Osteocyte (in vitro differentiated cells): ENCODE measurements at regions not wholly inside any gene's neighbourhood (a gene's known extent, or its start where the extent isn't known, plus 50 kb on each side); places are given as distances from the start of the nearest gene placed in this dataset.

Experiments
- DNase-seq: peaks from one replicate; pipeline ENCODE4 v3.0.0; 2021; ENCODE audit warnings: mixed read lengths; ENCODE audit not compliant: unreplicated experiment; ENCODE audit errors: extremely low spot score
- H3K27ac Mint-ChIP-seq: one replicate; pipeline ENCODE4 v1.8.0; 2021; ENCODE audit warnings: mild to moderate bottlenecking, mixed read lengths; ENCODE audit not compliant: unreplicated experiment
- H3K27me3 Mint-ChIP-seq: one replicate; pipeline ENCODE4 v1.8.0; 2021; ENCODE audit warnings: mixed read lengths; ENCODE audit not compliant: unreplicated experiment
- H3K36me3 Mint-ChIP-seq: one replicate; pipeline ENCODE4 v1.8.0; 2021; ENCODE audit warnings: mixed read lengths; ENCODE audit not compliant: unreplicated experiment
- H3K4me1 Mint-ChIP-seq: one replicate; pipeline ENCODE4 v1.8.0; 2021; ENCODE audit warnings: mixed read lengths; ENCODE audit not compliant: unreplicated experiment
- H3K4me3 Mint-ChIP-seq: one replicate; pipeline ENCODE4 v1.8.0; 2021; ENCODE audit warnings: mild to moderate bottlenecking, moderate library complexity, mixed read lengths; ENCODE audit not compliant: unreplicated experiment
- H3K9me3 Mint-ChIP-seq: one replicate; pipeline ENCODE4 v1.8.0; 2021; ENCODE audit warnings: mixed read lengths; ENCODE audit not compliant: unreplicated experiment
- CTCF ChIP-seq: fragments of 200-600 bp; sonication (generic); IDR thresholded peaks from 2 replicates; pipeline ENCODE4 v1.5.0; 2021; ENCODE audit warnings: antibody characterized with exemption, mild to moderate bottlenecking, moderate library complexity

- TF ChIP-seq CTCF, result no peak
- no peak for DNase-seq
- Mint-ChIP-seq H3K27me3 (no peaks in the 10 kb centered on the region), H3K4me3 (no peak overlapping the region), H3K27ac (no peak overlapping the region), H3K4me1 (peaks cover 5% of the 10 kb centered on the region), H3K36me3 (no peaks in the 10 kb centered on the region), H3K9me3 (no peaks in the 10 kb centered on the region)
Measured at GRCh38 chr3:146861262-146861661, 256.1 kb upstream of the PLSCR5 start.

DNA sequence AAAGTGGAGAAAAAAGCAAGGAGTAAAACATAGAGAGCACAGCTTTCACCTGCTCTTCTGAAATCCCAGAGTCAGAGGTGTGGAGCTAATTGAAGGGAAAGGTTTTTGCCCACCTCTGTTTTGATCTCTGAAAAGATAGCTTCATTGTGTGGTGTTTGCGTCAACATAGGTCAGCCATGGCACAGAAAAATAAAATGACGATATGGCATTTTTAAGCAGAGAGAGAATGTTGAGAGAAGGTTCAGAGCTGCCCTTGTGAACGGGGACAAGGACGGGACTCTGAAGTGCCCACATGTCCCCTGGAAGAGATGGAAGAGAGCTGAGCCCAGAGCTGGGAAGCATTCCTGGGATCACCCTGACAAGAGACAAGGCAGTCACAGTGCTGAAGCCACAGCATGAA lies 249.4 kb upstream of the PLSCR5 start:
- DNase-seq, result no peak
- no peak overlapping the region for H3K27ac Mint-ChIP-seq
- TF ChIP-seq CTCF, result no peak
- H3K4me1 Mint-ChIP-seq, result no peaks in the 10 kb centered on the region
- no peaks in the 10 kb centered on the region for H3K9me3 Mint-ChIP-seq
- H3K27me3 Mint-ChIP-seq, result no peaks in the 10 kb centered on the region
- no peak overlapping the region for H3K4me3 Mint-ChIP-seq
- H3K36me3 Mint-ChIP-seq, result no peaks in the 10 kb centered on the region

GRCh38 chr3:146851665-146852064 lies 246.5 kb upstream of the PLSCR5 start:
- no peak overlapping the region for H3K4me3 Mint-ChIP-seq
- no peak for DNase-seq
- H3K27me3 Mint-ChIP-seq, result no peaks in the 10 kb centered on the region
- no peak overlapping the region for H3K27ac Mint-ChIP-seq
- no peaks in the 10 kb centered on the region for H3K4me1 Mint-ChIP-seq
- H3K9me3 Mint-ChIP-seq, result no peaks in the 10 kb centered on the region
- no peaks in the 10 kb centered on the region for H3K36me3 Mint-ChIP-seq
- TF ChIP-seq CTCF, result no peak

- no peak for DNase-seq
- no peaks in the 10 kb centered on the region for H3K9me3 Mint-ChIP-seq
- TF ChIP-seq CTCF, result no peak
Measured at GRCh38 chr3:146845361-146845760, 240.2 kb upstream of the PLSCR5 start.

DNA sequence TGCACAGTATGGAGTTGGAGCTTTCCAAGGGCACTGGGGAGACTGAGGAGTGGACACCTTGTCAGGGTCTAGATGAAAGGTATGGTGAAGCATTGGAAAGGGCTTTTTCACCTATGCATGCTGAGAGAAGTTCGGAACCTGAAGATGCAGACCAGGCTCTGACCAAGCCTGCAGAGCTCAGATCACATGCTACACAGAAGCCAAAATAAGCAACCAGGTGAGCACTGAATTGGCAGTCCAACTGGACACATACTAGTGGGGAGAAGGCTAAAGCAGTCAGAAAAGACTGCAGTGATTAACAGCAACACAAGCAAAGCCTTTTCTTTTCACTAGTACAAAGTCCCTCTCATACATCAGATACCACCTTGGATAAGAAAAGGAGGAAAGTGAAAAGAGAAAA lies 238.3 kb upstream of the PLSCR5 start:
- H3K4me3 Mint-ChIP-seq, result no peak overlapping the region
- H3K36me3 Mint-ChIP-seq, result no peaks in the 10 kb centered on the region
- no peak for DNase-seq
- no peaks in the 10 kb centered on the region for H3K27me3 Mint-ChIP-seq
- TF ChIP-seq CTCF, result no peak
- no peaks in the 10 kb centered on the region for H3K4me1 Mint-ChIP-seq
- peaks cover 2% of the 10 kb centered on the region for H3K9me3 Mint-ChIP-seq
- H3K27ac Mint-ChIP-seq, result no peak overlapping the region

More at GRCh38 chr3:146845361-146845760, 240.2 kb upstream of the PLSCR5 start:
- Mint-ChIP-seq H3K27me3 (no peaks in the 10 kb centered on the region), H3K36me3 (no peaks in the 10 kb centered on the region), H3K27ac (no peak overlapping the region), H3K4me1 (no peaks in the 10 kb centered on the region), H3K4me3 (no peak overlapping the region)
